ENCODE measurements at regions not wholly inside any gene's neighbourhood (a gene's known extent, or its start where the extent isn't known, plus 50 kb on each side); places are given as distances from the start of the nearest gene placed in this dataset.
A peak's percentile ranks its signal among the peaks of the same experiment; 100 is the strongest.

- H2BK12ac ChIP-seq (ENCODE audit: low read depth, low read length) = no peak overlapping the region
- no peak overlapping the region for H2BK15ac ChIP-seq (ENCODE audit: low read length)
- H2BK20ac ChIP-seq (ENCODE audit: low read length) = no peak overlapping the region
- no peaks in the 10 kb centered on the region for H3K79me1 ChIP-seq (ENCODE audit: low read depth, low read length)
- peaks cover 0 to 6% (median 4%) of the 10 kb centered on the region in 4 experiments; a peak in 3 of 7 replicates for H3K4me1 ChIP-seq (replicated peaks in 1 of 4; ENCODE audit: control insufficient read depth in 3 of 4, insufficient read depth in 4 of 4, low read length in 3 of 4)
- H3K79me2 ChIP-seq (ENCODE audit: control insufficient read depth in 1 of 2, insufficient read depth in 2 of 2, low read length in 2 of 2) = no peaks in the 10 kb centered on the region
- no peak overlapping the region for H3K4me2 ChIP-seq (ENCODE audit: insufficient read depth in 1 of 2, low read depth in 2 of 2, low read length in 2 of 2)
- H4K91ac ChIP-seq (replicated peaks; ENCODE audit: insufficient read length, low read length) = no peak overlapping the region
- no peak overlapping the region for H2BK5ac ChIP-seq (ENCODE audit: low read depth, low read length)
- DNase-seq (ENCODE audit: low read depth in 1 of 2, low spot score in 2 of 2) = no peak
- H3K23me2 ChIP-seq (ENCODE audit: low read depth, low read length) = no peaks in the 10 kb centered on the region; the same call in 1 of the 2 replicates
- H3K9me3 ChIP-seq (ENCODE audit: insufficient read depth in 2 of 2, low read depth in 1 of 2, low read length in 1 of 2) = no peaks in the 10 kb centered on the region
- no peak overlapping the region for H3K9ac ChIP-seq (replicated peaks in 1 of 4; ENCODE audit: extremely low read depth in 1 of 4, low read depth in 3 of 4, low read length in 3 of 4)
- ChIA-PET CTCF (ENCODE audit: partially characterized antibody) (interaction anchor here (0.8 to 2.0 kb wide), 2 partner anchors 9 to 55 kb away, joined by 3 to 9 read pairs; no protein-coding TSS in a partner anchor), POLR2A (ENCODE audit: partially characterized antibody) (no interaction called here)
- no peak overlapping the region for H4K5ac ChIP-seq (ENCODE audit: insufficient read length, low read depth, low read length)
- no peaks in the 10 kb centered on the region for H3K27me3 ChIP-seq (replicated peaks in 1 of 4; ENCODE audit: control insufficient read depth in 3 of 4, extremely low read depth in 1 of 4, insufficient read depth in 3 of 4, low read length in 3 of 4)
- H4K8ac ChIP-seq (ENCODE audit: extremely low read depth, insufficient read depth, low read length) = no peak overlapping the region
- H4K20me1 ChIP-seq (replicated peaks in 1 of 2; ENCODE audit: control insufficient read depth in 1 of 2, insufficient read depth in 2 of 2, low read length in 2 of 2) = no peaks in the 10 kb centered on the region
- TF ChIP-seq BCL11A (IDR thresholded peaks at IDR 0.05; ENCODE audit: low read depth in 2 of 2, low read length in 2 of 2) = no peak
- TF ChIP-seq POLR2A (IDR thresholded peaks at IDR 0.05; ENCODE audit: control extremely low read depth in 1 of 2, low read depth in 2 of 2, low read length in 2 of 2) = no peak
- TF ChIP-seq CTCF (IDR thresholded peaks at IDR 0.05; ENCODE audit: control extremely low read depth in 1 of 3, insufficient read depth in 1 of 3, low read depth in 1 of 3, low read length in 3 of 3) = no peak
- TF ChIP-seq POLR2AphosphoS5 (IDR thresholded peaks at IDR 0.05; ENCODE audit: low read depth, low read length) = no peak
- no peak for TF ChIP-seq CBX5 (IDR thresholded peaks at IDR 0.05; ENCODE audit: low read depth, low read length)
- no peak for TF ChIP-seq JUND (IDR thresholded peaks at IDR 0.05; ENCODE audit: low read length)
- no peak for TF ChIP-seq JUN (IDR thresholded peaks at IDR 0.05; ENCODE audit: low read depth, low read length)
- no peak for TF ChIP-seq MAFK (IDR thresholded peaks at IDR 0.05; ENCODE audit: low read depth, low read length)
- no peak for TF ChIP-seq RFX5 (IDR thresholded peaks at IDR 0.05; ENCODE audit: borderline replicate concordance, low read depth, low read length)
- no peak overlapping the region for H3K27ac ChIP-seq (ENCODE audit: low read depth, low read length)
- 70% methylated on average over 5 of the region's 5 CpGs; no CpG with 5 or more reads in 1 of the 2 experiments for WGBS, 2 experiments (ENCODE audit: extremely low coverage in 1 of 2, insufficient coverage in 1 of 2, insufficient read length in 1 of 2, insufficient replicate concordance in 2 of 2, low coverage in 1 of 2, low lambda C conversion rate in 2 of 2, missing lambda C conversion rate in 1 of 2)
- FAIRE-seq = no peak
- H3K18ac ChIP-seq (ENCODE audit: extremely low read depth, low read length) = no peak overlapping the region
- H3K4me3 ChIP-seq (ENCODE audit: extremely low read depth in 1 of 4, insufficient read depth in 2 of 4, low read depth in 3 of 4, low read length in 4 of 4) = no peak overlapping the region
- no peak overlapping the region for H3K23ac ChIP-seq (ENCODE audit: insufficient read length)
- H2BK120ac ChIP-seq (replicated peaks; ENCODE audit: low read depth, low read length) = no peak overlapping the region
- no peak overlapping the region for H3K4ac ChIP-seq (replicated peaks; ENCODE audit: insufficient read length, low read depth, low read length)
- H2AK5ac ChIP-seq (ENCODE audit: low read depth, low read length) = no peak overlapping the region
- 0 out of 2 replicates have a peak overlapping the region, but pooled peaks have one; percentile 14 for H2AFZ ChIP-seq (ENCODE audit: low read length)
- no peaks in the 10 kb centered on the region for H3K36me3 ChIP-seq (ENCODE audit: control insufficient read depth in 2 of 4, insufficient read depth in 4 of 4, low read length in 3 of 4)
- H3K56ac ChIP-seq (replicated peaks; ENCODE audit: insufficient read length, low read depth, low read length) = no peak overlapping the region
- no peak overlapping the region for H3K14ac ChIP-seq (ENCODE audit: insufficient read length)
Observed at GRCh38 chr20:12893019-12893418, 115.8 kb upstream of the SPTLC3 start.

Data from H1 (cell line).